ENCODE measurements at regions not wholly inside any gene's neighbourhood (a gene's known extent, or its start where the extent isn't known, plus 50 kb on each side); places are given as distances from the start of the nearest gene placed in this dataset.
"Not testable (repeated sequence)": the region's sequence is repeated elsewhere in the genome, so short reads cannot be mapped to it uniquely, and the experiment has no call there.

DNA sequence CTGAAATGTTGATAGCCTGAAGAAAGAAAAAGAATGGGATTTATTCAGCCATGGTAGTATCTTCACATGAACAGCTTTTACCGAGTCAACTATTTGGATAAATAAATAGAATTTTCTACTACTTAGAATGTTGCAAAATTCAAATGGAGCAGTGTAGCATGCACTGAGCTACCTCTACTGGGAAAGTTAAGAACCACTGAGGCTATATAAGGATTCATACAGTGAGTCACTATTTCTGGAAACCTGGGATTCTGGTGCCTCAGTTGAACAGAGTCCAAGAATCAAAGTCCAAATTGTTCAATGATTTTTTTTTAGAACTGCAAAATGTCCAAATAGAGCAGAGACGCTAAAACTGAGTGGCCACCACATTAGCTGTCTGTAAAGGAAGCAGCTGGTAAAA is 286.5 kb downstream of the RPIA start:
- H3K4me1 Mint-ChIP-seq (ENCODE audit: low read depth in 2 of 2); H3K36me3 Mint-ChIP-seq (ENCODE audit: insufficient read depth); H3K4me3 Mint-ChIP-seq; DNase-seq; H3K27ac Mint-ChIP-seq; H3K9me3 Mint-ChIP-seq; ATAC-seq (replicated peaks): not testable (repeated sequence)
- H3K27me3 Mint-ChIP-seq: peaks cover 12 to 28% of the 10 kb centered on the region in 2 donors

DNA sequence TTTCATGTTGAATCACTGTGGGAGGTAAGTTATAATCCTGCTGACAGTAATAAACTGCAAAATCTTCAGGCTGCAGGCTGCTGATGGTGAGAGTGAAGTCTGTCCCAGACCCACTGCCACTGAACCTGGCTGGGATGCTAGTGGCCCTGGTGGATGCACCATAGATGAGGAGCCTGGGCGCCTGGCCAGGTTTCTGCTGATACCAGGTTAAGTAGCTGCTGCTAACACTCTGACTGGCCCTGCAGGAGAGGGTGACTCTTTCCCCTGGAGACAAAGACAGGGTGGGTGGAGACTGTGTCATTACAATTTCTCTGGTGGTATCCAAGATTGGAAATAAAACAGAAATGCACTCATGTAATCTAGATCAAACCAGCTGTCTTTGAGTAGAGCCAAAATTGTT is 287.0 kb downstream of the RPIA start:
- ATAC-seq (replicated peaks); H3K27ac Mint-ChIP-seq; H3K9me3 Mint-ChIP-seq; H3K4me1 Mint-ChIP-seq (ENCODE audit: low read depth in 2 of 2); DNase-seq; H3K36me3 Mint-ChIP-seq (ENCODE audit: insufficient read depth); H3K4me3 Mint-ChIP-seq: not testable (repeated sequence)
- peaks cover 12 to 28% of the 10 kb centered on the region in 2 donors for H3K27me3 Mint-ChIP-seq

DNA sequence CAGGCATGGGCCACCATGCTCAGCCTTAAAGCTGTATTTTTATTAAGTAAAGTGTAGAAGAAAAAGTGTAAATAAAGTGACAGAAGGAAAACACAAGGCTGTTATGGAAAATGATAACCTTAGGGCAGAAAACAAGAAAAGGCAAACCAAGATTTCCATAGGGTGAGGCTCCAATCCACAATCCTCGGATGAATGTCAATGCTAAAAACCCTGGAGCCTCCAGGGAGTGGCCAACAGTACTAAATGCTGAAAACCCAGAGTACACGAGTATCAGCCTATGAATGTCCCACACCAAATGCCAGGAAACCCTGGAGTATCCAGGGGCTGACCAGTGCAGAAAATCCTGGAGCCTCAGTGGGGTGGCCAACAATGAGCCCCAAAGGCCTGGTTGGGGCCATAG is 292.6 kb downstream of the RPIA start:
- not testable (repeated sequence) for DNase-seq; H3K4me3 Mint-ChIP-seq; H3K4me1 Mint-ChIP-seq (ENCODE audit: low read depth in 2 of 2); H3K9me3 Mint-ChIP-seq; H3K27ac Mint-ChIP-seq; ATAC-seq (replicated peaks); H3K36me3 Mint-ChIP-seq (ENCODE audit: insufficient read depth)
- H3K27me3 Mint-ChIP-seq: peaks cover 7 to 32% of the 10 kb centered on the region in 2 donors

DNA sequence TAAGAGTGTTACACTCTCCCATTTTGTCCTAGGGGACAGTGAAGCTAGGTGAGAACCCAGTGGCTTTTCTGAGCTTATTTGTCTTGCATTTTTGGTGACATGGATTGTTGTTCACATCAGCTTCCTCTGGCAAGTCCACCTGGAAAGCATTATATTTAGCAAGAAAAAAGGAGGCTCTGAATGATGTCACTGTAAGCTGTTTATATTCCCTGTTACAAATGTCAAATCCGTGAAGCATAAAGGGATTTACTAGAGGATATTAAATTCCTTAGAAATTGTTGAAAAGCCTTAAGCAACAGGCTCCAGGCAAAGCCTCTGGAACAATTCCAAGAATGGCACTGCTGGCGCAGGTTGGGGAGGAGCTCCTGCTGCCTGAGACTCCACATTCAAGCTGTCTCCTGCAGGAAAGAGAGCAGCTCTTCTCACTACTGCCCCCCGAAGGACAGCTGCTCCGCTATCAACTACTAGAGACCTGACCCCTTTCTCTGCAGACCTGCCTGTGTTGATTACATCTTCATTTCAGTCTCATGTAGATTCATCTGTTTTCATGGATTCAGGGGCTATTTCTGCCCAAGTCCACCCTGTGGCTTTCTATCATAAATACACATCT is 295.4 kb downstream of the RPIA start:
- DNase-seq; H3K27ac Mint-ChIP-seq; H3K4me1 Mint-ChIP-seq (ENCODE audit: low read depth in 2 of 2); H3K9me3 Mint-ChIP-seq; H3K4me3 Mint-ChIP-seq; ATAC-seq (replicated peaks); H3K36me3 Mint-ChIP-seq (ENCODE audit: insufficient read depth): not testable (repeated sequence)
- H3K27me3 Mint-ChIP-seq: peaks cover 4 to 13% of the 10 kb centered on the region in 2 donors

DNA sequence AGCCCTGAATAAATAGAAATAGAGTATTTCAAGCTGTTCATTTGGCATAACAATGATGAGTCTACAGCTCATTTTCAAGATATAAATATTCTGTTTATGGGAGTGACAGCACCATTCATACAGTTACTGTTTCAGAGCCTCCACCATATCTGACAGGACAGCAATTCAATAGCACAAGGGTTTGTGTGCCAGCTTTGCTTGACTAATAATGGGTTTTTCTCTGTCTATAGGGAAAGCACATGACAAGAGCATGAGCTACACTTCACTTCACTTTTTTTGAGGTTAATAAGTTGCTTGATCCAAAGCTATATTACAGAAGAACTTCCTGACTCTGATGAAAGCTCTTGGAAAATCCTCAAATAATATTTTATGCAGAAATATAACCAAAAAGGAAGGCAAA is 297.1 kb downstream of the RPIA start:
- peaks cover 0 to 17% of the 10 kb centered on the region in 2 donors for H3K27me3 Mint-ChIP-seq
- H3K27ac Mint-ChIP-seq; H3K4me1 Mint-ChIP-seq (ENCODE audit: low read depth in 2 of 2); H3K4me3 Mint-ChIP-seq; ATAC-seq (replicated peaks); H3K36me3 Mint-ChIP-seq (ENCODE audit: insufficient read depth); DNase-seq; H3K9me3 Mint-ChIP-seq: not testable (repeated sequence)

DNA sequence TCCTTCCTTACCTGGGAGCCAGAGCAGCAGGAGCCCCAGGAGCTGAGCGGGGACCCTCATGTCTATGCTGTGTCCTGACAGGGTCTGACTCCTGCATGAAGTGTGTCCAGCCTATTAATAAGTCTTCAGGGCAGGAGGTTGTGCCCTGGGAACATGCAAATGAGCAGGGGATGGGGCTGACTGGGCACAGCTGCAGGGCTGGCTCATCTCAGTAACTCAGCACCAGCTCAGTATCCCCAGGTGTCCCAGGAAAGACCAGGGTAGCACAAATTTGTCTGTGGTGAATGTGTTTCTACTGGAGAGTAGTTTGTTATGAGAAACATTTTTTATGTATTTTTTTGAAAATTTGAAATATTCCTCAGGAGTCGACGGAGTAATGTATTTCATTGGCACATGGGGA is 301.3 kb downstream of the RPIA start:
- peak overlapping the region in 1 of 2 donors; percentile 46 for H3K27ac Mint-ChIP-seq

DNA sequence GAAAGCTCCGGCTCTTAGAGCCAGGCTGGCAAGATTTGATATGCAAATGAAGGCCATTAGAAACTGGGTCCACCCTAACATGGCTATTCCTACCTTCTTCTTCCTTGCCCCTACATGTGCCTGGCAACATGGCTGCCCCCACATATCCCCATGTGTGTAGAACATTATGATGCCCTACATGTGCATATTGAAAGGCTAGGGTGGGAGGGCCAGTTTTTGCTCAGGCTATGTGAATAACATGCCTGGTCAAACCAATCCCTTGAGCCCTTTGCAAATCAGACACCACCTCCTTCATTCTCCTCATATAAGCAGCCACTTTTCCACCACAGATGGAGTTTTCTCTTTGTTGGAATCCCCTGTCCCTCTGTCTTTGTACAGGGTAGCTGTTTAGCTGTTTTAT is 303.4 kb downstream of the RPIA start:
- H3K36me3 Mint-ChIP-seq (ENCODE audit: insufficient read depth); DNase-seq; H3K27me3 Mint-ChIP-seq; H3K4me3 Mint-ChIP-seq; H3K9me3 Mint-ChIP-seq; ATAC-seq (replicated peaks); H3K27ac Mint-ChIP-seq; H3K4me1 Mint-ChIP-seq (ENCODE audit: low read depth in 2 of 2): not testable (repeated sequence)

More for the DNA sequence above, 301.3 kb downstream of the RPIA start:
- H3K27me3 Mint-ChIP-seq; H3K4me1 Mint-ChIP-seq (ENCODE audit: low read depth in 2 of 2); H3K9me3 Mint-ChIP-seq; H3K4me3 Mint-ChIP-seq; DNase-seq; H3K36me3 Mint-ChIP-seq (ENCODE audit: insufficient read depth); ATAC-seq (replicated peaks): not testable (repeated sequence)

DNA sequence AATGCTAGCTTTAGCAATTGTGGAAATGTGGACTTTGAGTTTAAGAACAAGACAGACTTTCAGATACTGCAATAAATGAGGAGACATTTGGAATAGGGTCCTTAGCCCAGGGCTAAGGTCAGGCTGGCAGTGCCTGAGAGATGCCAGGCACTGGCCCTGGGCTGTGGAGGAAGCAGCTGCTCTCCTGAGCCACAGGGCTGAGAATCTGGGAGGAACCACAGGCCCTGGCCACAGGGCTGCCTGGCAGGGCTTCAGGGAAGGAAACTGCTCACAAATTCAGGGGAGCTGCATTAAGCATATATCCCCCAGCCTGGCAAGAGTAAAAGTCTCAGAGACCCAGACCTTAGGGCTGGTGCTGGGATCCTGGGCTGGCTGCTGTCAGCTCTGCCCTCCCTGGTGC is 305.1 kb downstream of the RPIA start:
- not testable (repeated sequence) for H3K27ac Mint-ChIP-seq; H3K9me3 Mint-ChIP-seq; H3K4me3 Mint-ChIP-seq; H3K4me1 Mint-ChIP-seq (ENCODE audit: low read depth in 2 of 2); ATAC-seq (replicated peaks); H3K27me3 Mint-ChIP-seq; DNase-seq; H3K36me3 Mint-ChIP-seq (ENCODE audit: insufficient read depth)

DNA sequence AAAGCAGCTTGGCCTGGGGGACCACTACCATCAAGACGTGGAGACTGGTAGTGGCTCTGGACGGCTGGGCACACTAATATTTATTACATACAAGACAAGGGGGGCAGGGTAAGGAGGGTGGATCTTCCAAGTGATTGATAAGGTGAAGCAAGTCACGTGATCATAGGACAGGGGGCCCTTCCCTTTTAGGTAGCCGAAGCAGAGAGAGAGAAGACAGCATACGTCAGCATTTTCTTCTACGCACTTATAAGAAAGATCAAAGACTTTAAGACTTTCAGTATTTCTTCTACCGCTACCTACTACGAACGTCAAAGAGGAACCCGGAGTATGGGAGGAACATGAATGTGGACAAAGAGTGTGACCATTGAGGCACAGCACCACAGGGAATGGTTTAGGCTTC is 307.9 kb downstream of the RPIA start:
- ATAC-seq (replicated peaks): no peak
- Mint-ChIP-seq H3K27me3 (peaks cover 3 to 5% of the 10 kb centered on the region in 2 donors), H3K4me3 (no peak overlapping the region), H3K36me3 (ENCODE audit: insufficient read depth) (no peaks in the 10 kb centered on the region), H3K9me3 (no peaks in the 10 kb centered on the region), H3K4me1 (ENCODE audit: low read depth in 2 of 2) (no peaks in the 10 kb centered on the region), H3K27ac (no peak overlapping the region)
- DNase-seq: no peak

DNA sequence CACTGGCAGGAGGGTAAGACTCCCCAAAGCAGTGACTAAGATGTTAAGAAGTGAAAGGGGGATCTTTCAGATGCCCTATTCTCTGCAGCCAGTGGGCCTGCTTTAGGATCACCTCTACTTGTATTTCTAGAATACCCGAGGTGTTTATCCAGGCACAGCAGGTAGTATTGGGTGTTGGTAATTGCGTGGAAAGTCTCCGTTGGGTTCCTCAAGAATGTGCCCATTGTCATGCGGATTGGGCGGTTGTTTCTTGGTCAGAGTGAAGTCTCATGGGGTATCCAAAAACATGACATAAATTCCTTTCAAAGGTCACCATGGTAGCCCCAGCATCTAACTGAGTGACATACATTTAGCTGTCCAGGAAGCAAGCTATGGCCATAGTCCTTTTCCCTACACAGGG is 308.8 kb downstream of the RPIA start:
- DNase-seq (no peak), ATAC-seq (replicated peaks) (no peak)
- Mint-ChIP-seq H3K36me3 (ENCODE audit: insufficient read depth) (no peaks in the 10 kb centered on the region), H3K27me3 (peaks cover 2 to 6% of the 10 kb centered on the region in 2 donors), H3K4me1 (ENCODE audit: low read depth in 2 of 2) (no peaks in the 10 kb centered on the region), H3K27ac (no peak overlapping the region), H3K4me3 (no peak overlapping the region), H3K9me3 (no peaks in the 10 kb centered on the region)

DNA sequence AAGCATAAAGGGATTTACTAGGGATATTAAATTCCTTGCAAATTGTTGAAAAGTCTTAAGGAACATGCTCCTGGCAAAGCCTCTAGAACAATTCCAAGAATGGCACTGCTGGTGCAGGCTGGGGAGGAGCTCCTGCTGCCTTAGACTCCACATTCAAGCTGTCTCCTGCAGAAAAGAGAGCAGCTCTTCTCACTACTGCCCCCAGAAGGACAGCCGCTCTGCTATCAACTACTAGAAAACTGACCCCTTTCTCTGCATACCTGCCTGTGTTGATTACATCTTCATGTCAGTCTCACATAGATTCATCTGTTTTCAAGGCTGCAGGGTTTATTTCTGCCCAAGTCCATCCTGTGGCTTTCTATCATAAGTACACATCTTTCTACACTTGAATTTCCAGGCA is 312.8 kb downstream of the RPIA start:
- not testable (repeated sequence) for H3K4me3 Mint-ChIP-seq; H3K27ac Mint-ChIP-seq; H3K4me1 Mint-ChIP-seq (ENCODE audit: low read depth in 2 of 2); H3K27me3 Mint-ChIP-seq; DNase-seq; H3K36me3 Mint-ChIP-seq (ENCODE audit: insufficient read depth); ATAC-seq (replicated peaks); H3K9me3 Mint-ChIP-seq

DNA sequence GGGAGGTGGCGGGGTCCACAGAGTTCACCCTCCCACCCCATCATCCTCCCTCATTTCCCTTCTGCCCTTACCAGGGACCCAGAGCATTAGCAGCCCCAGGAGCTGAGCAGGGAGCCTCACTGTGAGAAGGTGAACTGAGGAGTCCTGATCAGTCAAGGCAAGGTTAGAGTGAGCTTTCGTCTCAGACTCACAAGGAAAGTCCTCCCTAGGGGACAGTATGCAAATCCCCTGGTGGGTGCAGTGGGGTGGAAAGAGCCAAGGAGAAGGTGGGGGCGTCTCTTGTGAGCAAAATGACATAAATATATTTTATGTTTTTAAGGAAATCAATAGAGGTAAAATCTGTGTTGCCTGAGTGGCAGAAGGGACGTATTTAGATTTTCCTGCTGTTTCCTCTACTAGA is 329.1 kb downstream of the RPIA start:
- not testable (repeated sequence) for H3K36me3 Mint-ChIP-seq (ENCODE audit: insufficient read depth); H3K9me3 Mint-ChIP-seq; H3K4me3 Mint-ChIP-seq; H3K27me3 Mint-ChIP-seq; H3K27ac Mint-ChIP-seq; DNase-seq; H3K4me1 Mint-ChIP-seq (ENCODE audit: low read depth in 2 of 2); ATAC-seq (replicated peaks)

DNA sequence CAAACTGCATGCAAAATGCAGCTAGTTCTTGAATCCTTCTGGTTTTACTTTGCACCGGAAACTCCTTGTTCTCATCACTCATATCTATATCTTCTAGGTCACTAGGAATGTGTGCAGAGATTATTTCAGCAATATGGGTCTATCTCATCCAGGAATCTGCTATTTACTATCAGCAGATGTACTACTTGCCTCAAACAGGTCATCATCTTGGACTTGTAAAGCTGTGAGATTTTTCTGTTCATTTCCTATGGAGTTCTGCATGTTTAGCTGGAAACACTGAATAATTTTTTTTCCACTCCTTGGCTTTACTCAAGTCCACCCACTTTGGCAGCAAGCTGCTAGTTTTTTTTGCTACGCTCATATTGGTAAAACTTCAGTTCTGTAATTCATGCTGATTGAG is 334.8 kb downstream of the RPIA start:
- not testable (repeated sequence) for H3K4me3 Mint-ChIP-seq; H3K9me3 Mint-ChIP-seq; H3K27me3 Mint-ChIP-seq; H3K27ac Mint-ChIP-seq; DNase-seq; H3K36me3 Mint-ChIP-seq (ENCODE audit: insufficient read depth); H3K4me1 Mint-ChIP-seq (ENCODE audit: low read depth in 2 of 2); ATAC-seq (replicated peaks)

DNA sequence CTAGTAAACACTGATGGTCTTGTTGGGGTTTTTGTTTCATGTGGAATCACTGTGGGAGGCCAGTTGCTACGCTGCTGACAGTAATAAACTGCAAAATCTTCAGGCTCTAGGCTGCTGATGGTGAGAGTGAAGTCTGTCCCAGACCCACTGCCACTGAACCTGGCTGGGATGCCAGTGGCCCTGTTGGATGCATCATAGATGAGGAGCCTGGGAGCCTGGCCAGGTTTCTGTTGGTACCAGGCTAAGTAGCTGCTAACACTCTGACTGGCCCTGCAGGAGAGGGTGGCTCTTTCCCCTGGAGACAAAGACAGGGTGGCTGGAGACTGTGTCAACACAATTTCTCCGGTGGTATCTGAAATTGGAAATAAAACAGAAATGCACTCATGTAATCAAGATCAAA is 335.6 kb downstream of the RPIA start:
- not testable (repeated sequence) for H3K4me3 Mint-ChIP-seq; H3K9me3 Mint-ChIP-seq; H3K36me3 Mint-ChIP-seq (ENCODE audit: insufficient read depth); ATAC-seq (replicated peaks); H3K4me1 Mint-ChIP-seq (ENCODE audit: low read depth in 2 of 2); H3K27me3 Mint-ChIP-seq; DNase-seq; H3K27ac Mint-ChIP-seq

DNA sequence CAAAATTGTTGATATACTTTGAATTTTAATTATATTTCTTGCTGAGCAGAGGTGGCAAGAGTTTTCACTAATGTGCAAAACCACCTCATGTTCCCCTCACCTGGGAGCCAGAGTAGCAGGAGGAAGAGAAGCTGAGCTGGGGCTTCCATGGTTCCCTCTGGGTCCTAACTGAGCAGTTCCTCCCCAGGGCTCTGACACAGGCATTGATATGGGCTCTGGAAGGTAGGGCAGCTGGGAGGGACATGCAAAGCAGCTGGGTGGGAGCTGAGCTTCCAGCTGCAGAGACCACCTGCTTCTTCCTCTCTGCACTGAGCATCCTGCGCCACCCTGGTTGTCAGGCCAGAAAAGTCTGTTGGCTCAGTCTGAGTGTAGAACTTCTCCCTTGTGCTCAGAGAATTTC is 336.1 kb downstream of the RPIA start:
- not testable (repeated sequence) for H3K36me3 Mint-ChIP-seq (ENCODE audit: insufficient read depth); H3K4me1 Mint-ChIP-seq (ENCODE audit: low read depth in 2 of 2); H3K27me3 Mint-ChIP-seq; H3K4me3 Mint-ChIP-seq; H3K27ac Mint-ChIP-seq; ATAC-seq (replicated peaks); DNase-seq; H3K9me3 Mint-ChIP-seq
